Stimulated activated CD8-positive, alpha-beta memory T cell treated with anti-CD3 and anti-CD28 coated beads, Interleukin-2, amount 100 ng/mL, for 48 hours (primary cell): ENCODE measurements at regions not wholly inside any gene's neighbourhood (a gene's known extent, or its start where the extent isn't known, plus 50 kb on each side); places are given as distances from the start of the nearest gene placed in this dataset.
A peak's percentile ranks its signal among the peaks of the same experiment; 100 is the strongest.

Experiments
- DNase-seq, 2 donors: peaks; one replicate each; pipeline ENCODE4 v3.0.0-alpha.2; 2020; ENCODE audit warnings: low read depth in 2 of 2

DNA sequence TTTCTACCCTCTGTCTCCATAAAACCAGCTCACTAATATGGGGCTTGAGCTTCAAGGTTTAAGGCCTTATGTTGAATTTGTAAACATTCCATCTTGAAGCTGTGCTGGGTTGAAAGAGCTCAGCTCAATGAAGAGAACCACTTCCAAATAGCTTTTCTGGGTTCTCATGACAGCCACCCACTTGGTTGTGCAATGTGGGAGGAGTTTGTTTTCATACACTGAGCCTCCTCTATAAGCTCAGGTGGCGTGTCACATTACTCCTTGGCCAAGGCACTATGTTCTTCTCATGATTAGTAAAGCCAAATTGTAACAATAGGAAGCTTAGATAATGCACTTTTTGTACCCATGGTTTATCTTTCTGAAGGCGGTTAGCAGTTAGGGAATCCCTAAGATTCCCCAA lies 265.6 kb downstream of the PTEN start:
- DNase-seq = no peak

DNA sequence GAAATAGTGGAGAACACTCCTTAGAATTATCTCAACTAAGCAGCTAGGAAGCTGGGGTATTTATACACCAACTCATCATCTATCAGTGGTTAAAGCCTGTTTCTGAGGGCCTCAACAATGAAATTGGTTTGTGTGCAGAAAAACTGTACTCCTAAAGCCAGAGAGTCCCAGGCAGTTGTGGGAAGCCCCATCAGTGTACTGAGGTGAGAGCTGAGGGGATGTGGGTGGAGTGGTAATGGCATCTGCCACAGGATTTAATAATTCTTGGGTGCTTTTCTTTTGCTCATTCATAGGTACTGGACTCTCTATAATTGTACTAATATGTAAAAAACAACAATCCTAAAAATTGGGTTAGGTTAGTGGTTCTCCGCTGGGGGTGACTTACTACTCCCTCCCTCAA lies 267.5 kb downstream of the PTEN start:
- DNase-seq = no peak

GRCh38 chr10:88131511-88132139 lies 268.2 kb downstream of the PTEN start:
- DNase-seq = no peak

DNA sequence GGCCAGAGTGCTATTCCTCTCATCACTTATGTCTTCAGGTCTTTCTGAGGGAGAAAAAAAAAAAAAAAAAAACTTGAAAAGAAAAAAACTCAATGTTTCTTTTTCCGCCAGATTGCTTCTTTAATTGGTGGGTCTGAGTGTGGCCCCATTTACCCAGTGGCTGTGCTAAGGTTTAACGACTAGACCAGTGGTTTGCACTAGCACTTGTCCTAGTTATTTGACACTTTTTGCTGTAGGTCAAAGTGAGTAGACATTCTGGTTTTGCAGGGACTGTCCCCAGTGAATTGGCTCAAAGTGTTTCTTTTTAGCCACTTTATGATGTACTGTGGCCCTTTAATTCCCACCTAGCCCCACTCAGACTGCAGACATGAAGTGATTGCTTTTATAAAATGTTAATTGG lies 273.3 kb downstream of the PTEN start:
- no peak for DNase-seq

DNA sequence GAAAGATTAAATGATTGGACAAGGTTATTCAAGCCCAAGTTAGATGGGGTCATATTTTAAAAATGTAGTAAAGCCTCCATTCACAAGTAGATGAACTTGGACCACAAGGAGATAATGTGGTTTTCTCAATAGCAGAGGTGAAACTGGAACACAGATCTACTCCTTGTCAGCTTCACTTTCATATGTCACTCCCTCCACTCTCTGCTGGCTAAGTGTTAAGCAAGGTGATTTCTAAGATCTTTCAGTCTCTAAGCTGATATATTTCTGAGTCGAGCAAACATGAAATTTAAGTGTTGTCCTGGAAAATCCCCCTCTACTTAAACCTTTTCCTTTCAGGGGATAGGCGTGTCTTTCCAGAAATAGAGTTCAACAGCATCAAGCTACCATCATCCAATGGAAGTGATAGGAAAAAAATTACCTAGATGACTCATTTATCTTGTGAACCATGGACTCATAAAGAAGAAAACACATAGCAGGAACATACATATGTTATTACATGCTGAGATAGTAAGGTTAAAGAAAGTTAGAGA lies 275.0 kb downstream of the PTEN start:
- DNase-seq = no peak

GRCh38 chr10:88147000-88147798 lies 283.8 kb downstream of the PTEN start:
- no peak for DNase-seq

- DNase-seq = no peak
Measured at GRCh38 chr10:88149906-88150305, 286.5 kb downstream of the PTEN start.

- DNase-seq = no peak
Measured at GRCh38 chr10:88150339-88150738, 286.9 kb downstream of the PTEN start.

DNA sequence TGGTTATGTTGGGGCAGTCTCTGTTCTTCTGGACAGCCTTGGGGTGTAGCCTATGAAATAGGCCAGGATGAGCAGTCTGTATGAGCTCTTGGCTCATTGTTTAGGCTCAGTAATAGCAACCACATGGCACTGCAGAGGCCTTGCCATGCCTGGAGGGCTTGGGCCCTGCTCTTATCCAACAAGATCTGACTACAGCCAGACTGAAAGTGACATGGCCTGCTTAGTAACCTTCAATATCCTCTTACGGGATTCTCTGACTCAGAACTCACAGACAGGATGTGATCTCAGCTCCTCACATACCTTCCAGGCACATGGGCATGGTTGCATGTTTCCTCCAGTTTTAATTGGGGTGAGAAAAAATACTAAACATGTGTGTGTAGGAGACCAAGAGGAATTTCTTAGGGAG lies 289.3 kb downstream of the PTEN start:
- DNase-seq = peak; percentile 26 to 28

GRCh38 chr10:88154596-88155250 lies 291.3 kb downstream of the PTEN start:
- no peak for DNase-seq

GRCh38 chr10:88156341-88156740 lies 292.9 kb downstream of the PTEN start:
- no peak for DNase-seq

- no peak for DNase-seq
Measured at GRCh38 chr10:88157981-88158465, 294.6 kb downstream of the PTEN start.

GRCh38 chr10:88158526-88159122 lies 295.2 kb downstream of the PTEN start:
- no peak for DNase-seq

DNA sequence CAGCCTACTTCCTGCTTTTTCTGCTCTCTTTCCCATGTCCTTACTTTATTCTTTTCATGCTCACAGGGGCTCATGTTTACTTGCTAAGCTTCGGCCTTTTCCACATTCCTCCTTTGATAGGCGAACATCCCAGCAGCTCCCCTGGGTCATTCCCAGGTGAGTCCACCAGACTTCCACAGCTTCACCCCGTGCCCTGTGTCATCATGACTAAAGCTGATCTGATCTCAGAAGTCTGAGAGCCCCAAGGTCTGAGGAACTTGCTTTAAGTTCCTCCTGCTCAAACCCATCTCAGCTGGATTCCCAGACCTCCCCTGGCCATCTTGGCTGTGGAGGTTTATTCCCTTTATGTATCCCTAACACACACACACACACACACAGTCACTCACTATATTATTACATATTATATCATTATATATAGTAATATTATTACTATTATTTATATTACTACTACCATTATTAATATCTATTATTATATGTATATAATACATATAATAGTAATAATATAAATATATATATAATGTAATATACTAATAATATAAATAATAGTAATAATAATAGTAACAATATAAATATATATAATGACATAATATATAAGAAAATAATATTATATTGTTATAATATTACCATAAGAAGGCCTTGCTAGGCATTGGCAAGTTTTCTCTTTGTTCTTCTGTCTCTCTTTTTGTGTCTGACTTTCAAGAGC lies 295.9 kb downstream of the PTEN start:
- DNase-seq = no peak

DNA sequence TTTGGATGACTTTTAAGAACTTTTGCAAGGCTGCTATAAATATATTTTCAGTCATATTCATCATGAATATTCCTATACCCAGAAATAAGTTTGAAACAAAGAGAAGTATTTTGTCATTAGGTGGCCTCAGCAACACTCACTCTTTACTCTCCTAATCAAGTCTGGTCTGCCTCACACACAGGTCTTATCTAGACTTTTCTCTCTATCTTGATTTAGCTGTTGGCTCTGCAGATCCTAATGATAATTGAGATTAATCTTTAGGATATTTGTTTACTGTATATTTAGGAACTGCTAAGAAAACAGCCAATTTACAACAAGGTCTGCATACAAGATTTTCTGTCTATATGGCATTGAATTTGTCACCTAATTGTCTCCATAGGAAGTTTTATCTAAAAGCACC lies 297.6 kb downstream of the PTEN start:
- no peak for DNase-seq

- no peak for DNase-seq
Measured at GRCh38 chr10:88161756-88162155, 298.3 kb downstream of the PTEN start.

DNA sequence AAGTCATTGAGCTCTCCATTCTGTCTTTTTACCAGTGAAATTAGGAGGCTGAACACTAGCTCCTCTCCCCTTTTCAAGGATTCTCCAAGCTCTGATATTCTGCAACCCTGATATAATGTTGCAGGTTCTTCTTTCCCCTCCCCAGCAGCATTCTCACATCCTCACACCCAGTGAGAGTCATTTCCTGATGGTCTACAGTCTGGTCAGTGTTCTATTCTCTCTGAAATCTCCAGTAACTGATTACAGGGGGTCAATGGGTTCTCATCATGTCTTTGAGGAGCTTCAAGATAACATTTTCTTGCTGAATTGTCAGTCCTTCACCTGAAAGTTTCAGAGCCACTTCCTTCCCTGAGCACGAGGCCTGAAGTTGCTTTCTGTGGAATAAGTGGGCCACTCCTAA lies 299.4 kb downstream of the PTEN start:
- no peak for DNase-seq

DNA sequence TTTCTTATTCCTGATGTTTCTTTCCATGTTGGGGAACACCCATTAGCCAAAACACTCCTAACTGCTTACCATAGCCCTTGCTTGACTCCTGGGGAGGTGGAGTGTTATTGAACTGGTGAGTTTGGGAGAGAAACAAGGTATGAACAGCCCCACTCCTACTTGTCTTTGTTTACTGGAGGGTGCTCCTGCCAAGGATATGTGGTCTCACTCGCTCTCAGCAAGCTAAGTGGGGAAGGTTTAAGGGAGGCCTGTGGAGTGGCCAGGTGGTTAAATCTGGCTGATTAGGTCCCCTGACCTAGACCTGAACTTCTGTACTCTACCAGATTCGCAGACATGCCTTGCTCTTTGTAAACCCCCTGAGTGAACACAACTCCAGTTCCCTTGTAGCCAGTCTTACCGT lies 300.1 kb downstream of the PTEN start:
- no peak for DNase-seq

- DNase-seq = no peak
Measured at GRCh38 chr10:88164471-88164870, 301.0 kb downstream of the PTEN start.

DNA sequence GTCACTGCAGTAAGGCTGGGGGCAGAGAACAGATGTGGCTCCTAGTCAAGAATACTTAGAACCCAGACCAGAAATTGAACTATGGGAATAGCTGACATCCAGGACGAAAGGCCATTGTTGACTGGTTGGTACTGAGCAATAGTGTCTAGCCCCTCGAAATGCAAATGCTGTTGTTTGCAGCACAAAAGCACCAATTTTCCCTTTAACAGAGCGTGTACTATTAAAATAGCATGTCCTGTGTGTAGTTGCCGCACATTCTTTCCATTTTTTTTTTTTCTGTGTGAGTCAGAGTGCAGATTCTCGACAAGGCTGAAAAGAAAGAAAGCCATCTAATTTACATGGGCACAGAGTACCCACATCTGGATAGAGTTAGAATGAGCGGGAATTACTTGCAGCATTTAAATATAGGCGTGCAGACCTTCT lies 302.4 kb downstream of the PTEN start:
- no peak for DNase-seq
